Activated CD8-positive, alpha-beta memory T cell treated with anti-CD3 and anti-CD28 coated beads for 1 hour (primary cell): ENCODE measurements at regions not wholly inside any gene's neighbourhood (a gene's known extent, or its start where the extent isn't known, plus 50 kb on each side); places are given as distances from the start of the nearest gene placed in this dataset.
"Not testable (repeated sequence)": the region's sequence is repeated elsewhere in the genome, so short reads cannot be mapped to it uniquely, and the experiment has no call there.

ENCODE experiments used
- DNase-seq, 2 donors: peaks; one replicate each; pipeline ENCODE4 v3.0.0-alpha.2; 2020; ENCODE audit warnings: low read depth in 1 of 2; ENCODE audit errors: extremely low read depth in 1 of 2

- DNase-seq: no peak
These were observed 181.5 kb upstream of the SFSWAP start for GRCh38 chr12:131529196-131530040.

- DNase-seq: no peak
These were observed 180.9 kb upstream of the SFSWAP start for GRCh38 chr12:131530041-131530332.

GRCh38 chr12:131530422-131530821 lies 180.5 kb upstream of the SFSWAP start:
- no peak for DNase-seq

- no peak for DNase-seq
These were observed 177.8 kb upstream of the SFSWAP start for GRCh38 chr12:131533139-131533538.

GRCh38 chr12:131535779-131536178 lies 175.1 kb upstream of the SFSWAP start:
- no peak for DNase-seq

- peak in 1 of 2 donors; percentile 8 for DNase-seq
These were observed 174.6 kb upstream of the SFSWAP start for GRCh38 chr12:131536337-131536736.

GRCh38 chr12:131536766-131537165 lies 174.1 kb upstream of the SFSWAP start:
- no peak for DNase-seq

- no peak for DNase-seq
These were observed 173.5 kb upstream of the SFSWAP start for GRCh38 chr12:131537267-131537958.

- DNase-seq: no peak
These were observed 171.5 kb upstream of the SFSWAP start for GRCh38 chr12:131539381-131539780.

- DNase-seq: no peak
These were observed 170.7 kb upstream of the SFSWAP start for GRCh38 chr12:131540138-131540623.

- DNase-seq: not testable (repeated sequence)
These were observed 169.4 kb upstream of the SFSWAP start for GRCh38 chr12:131541512-131541911.

GRCh38 chr12:131542351-131542750 lies 168.5 kb upstream of the SFSWAP start:
- DNase-seq: no peak

GRCh38 chr12:131543040-131543439 lies 167.8 kb upstream of the SFSWAP start:
- DNase-seq: no peak

GRCh38 chr12:131547555-131547954 lies 163.3 kb upstream of the SFSWAP start:
- DNase-seq: no peak

- DNase-seq: no peak
These were observed 160.8 kb upstream of the SFSWAP start for GRCh38 chr12:131550121-131550520.

- no peak for DNase-seq
These were observed 159.0 kb upstream of the SFSWAP start for GRCh38 chr12:131551675-131552491.

- DNase-seq: no peak
These were observed 158.4 kb upstream of the SFSWAP start for GRCh38 chr12:131552492-131552863.

- DNase-seq: no peak
These were observed 157.7 kb upstream of the SFSWAP start for GRCh38 chr12:131553096-131553777.

- DNase-seq: no peak
These were observed 155.6 kb upstream of the SFSWAP start for GRCh38 chr12:131555197-131555846.

GRCh38 chr12:131555866-131556265 lies 155.0 kb upstream of the SFSWAP start:
- DNase-seq: no peak
